IMR-90 (cell line): ENCODE measurements at regions not wholly inside any gene's neighbourhood (a gene's known extent, or its start where the extent isn't known, plus 50 kb on each side); places are given as distances from the start of the nearest gene placed in this dataset.

Experiments used
- ATAC-seq: fragments of 200-7000 bp; cut with Tn5 transposase; 2 replicates; pipeline ENCODE4 v1.9.1; 2020; ENCODE audit warnings: low read depth, mild to moderate bottlenecking, moderate library complexity
- BruUV-seq: library from RNA; stranded (reverse); fragments of 400-500 nt; replicated peaks from 2 replicates; lab custom pipeline; 2021; lab: Mats Ljungman, UMichigan
- CTCF ChIA-PET: fragments of 300-600 bp; formaldehyde crosslinking; extraction: SDS; loops from one replicate; lab custom pipeline; 2021; ENCODE audit warnings: antibody characterized with exemption; lab: Yijun Ruan, JAX
- POLR2A ChIA-PET: fragments of 300-600 bp; sonication (Branson Sonifier 250); formaldehyde crosslinking; loops from one replicate; lab custom pipeline; 2022; ENCODE audit warnings: antibody characterized with exemption; ENCODE audit not compliant: unreplicated experiment; lab: Charles Lee
- DNase-seq: peaks from one replicate; pipeline ENCODE4 v3.0.0; 2013
- H2AFZ ChIP-seq: replicated peaks from 2 replicates; pipeline ENCODE3; 2013; ENCODE audit warnings: low read length, mild to moderate bottlenecking; ENCODE audit not compliant: poor library complexity
- H2AK5ac ChIP-seq: 2 replicates; pipeline ENCODE4 v1.6.1; 2013; ENCODE audit warnings: low read depth, low read length, inconsistent platforms
- H2AK9ac ChIP-seq: replicated peaks from 2 replicates; pipeline ENCODE3; 2013; ENCODE audit warnings: mild to moderate bottlenecking, low read depth, low read length, moderate library complexity; ENCODE audit not compliant: poor library complexity
- H2BK120ac ChIP-seq: 2 replicates; pipeline ENCODE4 v1.6.1; 2013; ENCODE audit warnings: low read depth, low read length, inconsistent platforms
- H2BK15ac ChIP-seq: 3 replicates; pipeline ENCODE4 v1.6.1; 2013; ENCODE audit warnings: low read depth, low read length, inconsistent platforms
- H2BK20ac ChIP-seq: 2 replicates; pipeline ENCODE4 v1.6.1; 2013; ENCODE audit warnings: low read depth, mild to moderate bottlenecking, inconsistent platforms, low read length, moderate library complexity
- H2BK5ac ChIP-seq: 2 replicates; pipeline ENCODE4 v1.6.1; 2013; ENCODE audit warnings: mild to moderate bottlenecking, low read depth, low read length, inconsistent platforms; ENCODE audit not compliant: poor library complexity, severe bottlenecking
- H3K14ac ChIP-seq: replicated peaks from 2 replicates; pipeline ENCODE4 v1.6.1; 2013; ENCODE audit warnings: low read depth, low read length, inconsistent platforms
- H3K18ac ChIP-seq: 2 replicates; pipeline ENCODE4 v1.6.1; 2013; ENCODE audit warnings: low read depth, low read length, control low read depth
- H3K23ac ChIP-seq: 2 replicates; pipeline ENCODE4 v1.6.1; 2013; ENCODE audit warnings: low read depth, low read length, inconsistent platforms
- H3K27ac ChIP-seq: 2 replicates; pipeline ENCODE4 v1.5.1; 2013; ENCODE audit warnings: mild to moderate bottlenecking, control low read depth, low read length; ENCODE audit not compliant: insufficient read depth
- H3K27me3 ChIP-seq: 2 replicates; pipeline ENCODE4 v1.6.1; 2013; ENCODE audit warnings: low read length; ENCODE audit not compliant: control insufficient read depth, insufficient read depth
- H3K36me3 ChIP-seq: 2 replicates; pipeline ENCODE4 v1.6.1; 2013; ENCODE audit warnings: low read length, mixed read lengths; ENCODE audit not compliant: control insufficient read depth, insufficient read depth
- H3K4ac ChIP-seq: 2 replicates; pipeline ENCODE4 v1.6.1; 2013; ENCODE audit warnings: low read depth, low read length, inconsistent platforms
- H3K4me1 ChIP-seq: 2 replicates; pipeline ENCODE4 v1.6.1; 2013; ENCODE audit warnings: low read length, mixed read lengths; ENCODE audit not compliant: control insufficient read depth, insufficient read depth
- H3K4me2 ChIP-seq: 2 replicates; pipeline ENCODE4 v1.6.1; 2013; ENCODE audit warnings: low read depth, mild to moderate bottlenecking, control low read depth, low read length, moderate library complexity
- H3K4me3 ChIP-seq: 2 replicates; pipeline ENCODE4 v1.5.1; 2013; ENCODE audit warnings: low read depth, mild to moderate bottlenecking, control low read depth, low read length, moderate library complexity; ENCODE audit not compliant: insufficient read depth
- H3K56ac ChIP-seq: 2 replicates; pipeline ENCODE4 v1.6.1; 2013; ENCODE audit warnings: low read length, inconsistent platforms; ENCODE audit not compliant: insufficient read depth; ENCODE audit errors: extremely low read depth
- H3K79me1 ChIP-seq, 2 experiments: 2 replicates each; pipeline ENCODE4 v1.6.1; 2013; ENCODE audit warnings: low read length in 2 of 2, inconsistent platforms in 1 of 2, low read depth in 1 of 2
- H3K9ac ChIP-seq: 2 replicates; pipeline ENCODE4 v1.6.1; 2013; ENCODE audit warnings: low read depth, low read length, control low read depth
- H3K9me1 ChIP-seq: 2 replicates; pipeline ENCODE4 v1.6.1; 2013; ENCODE audit warnings: low read length, inconsistent platforms; ENCODE audit not compliant: insufficient read depth
- H3K9me3 ChIP-seq: 2 replicates; pipeline ENCODE4 v1.6.1; 2013; ENCODE audit warnings: low read length; ENCODE audit not compliant: control insufficient read depth, insufficient read depth
- H4K20me1 ChIP-seq: 2 replicates; pipeline ENCODE4 v1.6.1; 2013; ENCODE audit warnings: low read length, inconsistent platforms; ENCODE audit not compliant: insufficient read depth
- H4K5ac ChIP-seq: 2 replicates; pipeline ENCODE4 v1.6.1; 2013; ENCODE audit warnings: mild to moderate bottlenecking, low read depth, low read length, control low read depth
- H4K8ac ChIP-seq, 2 experiments: 2 replicates each; pipeline ENCODE4 v1.6.1; 2013; ENCODE audit warnings: low read depth in 2 of 2, low read length in 2 of 2, control low read depth in 1 of 2, inconsistent platforms in 1 of 2
- H4K91ac ChIP-seq: 2 replicates; pipeline ENCODE4 v1.6.1; 2013; ENCODE audit warnings: low read depth, low read length, inconsistent platforms; ENCODE audit not compliant: insufficient read depth
- BHLHE40 ChIP-seq: fragments of 150-350 bp; IDR thresholded peaks from 2 replicates; pipeline ENCODE4 v1.6.1; 2016; ENCODE audit warnings: mild to moderate bottlenecking, low read depth, low read length
- CEBPB ChIP-seq: IDR thresholded peaks from 2 replicates; pipeline ENCODE4 v1.6.1; 2012; ENCODE audit warnings: low read depth, low read length, improper control_type of control experiment
- CHD1 ChIP-seq: IDR thresholded peaks from 2 replicates; pipeline ENCODE4 v1.6.1; 2012; ENCODE audit warnings: low read depth, low read length, improper control_type of control experiment
- FOS ChIP-seq: fragments of 150-350 bp; IDR thresholded peaks from 2 replicates; pipeline ENCODE4 v1.6.1; 2016; ENCODE audit warnings: low read depth, low read length
- MAFK ChIP-seq: IDR thresholded peaks from 2 replicates; pipeline ENCODE4 v1.6.1; 2012; ENCODE audit warnings: low read depth, low read length, improper control_type of control experiment
- MAZ ChIP-seq: IDR thresholded peaks from 2 replicates; pipeline ENCODE4 v1.6.1; 2012; ENCODE audit warnings: low read depth, mild to moderate bottlenecking, low read length, improper control_type of control experiment, moderate library complexity, borderline replicate concordance
- MXI1 ChIP-seq: IDR thresholded peaks from 2 replicates; pipeline ENCODE4 v1.6.1; 2012; ENCODE audit warnings: low read depth, mild to moderate bottlenecking, low read length, moderate library complexity, borderline replicate concordance
- NFE2L2 ChIP-seq: fragments of 150-350 bp; IDR thresholded peaks from 2 replicates; pipeline ENCODE4 v1.6.1; 2016; ENCODE audit warnings: low read depth, mild to moderate bottlenecking, low read length
- POLR2A ChIP-seq: IDR thresholded peaks from 2 replicates; pipeline ENCODE4 v1.6.1; 2012; ENCODE audit warnings: mild to moderate bottlenecking, low read depth, low read length
- RAD21 ChIP-seq: IDR thresholded peaks from 2 replicates; pipeline ENCODE4 v1.6.1; 2012; ENCODE audit warnings: low read length, improper control_type of control experiment
- RCOR1 ChIP-seq: IDR thresholded peaks from 2 replicates; pipeline ENCODE4 v1.6.1; 2012; ENCODE audit warnings: mild to moderate bottlenecking, low read length, improper control_type of control experiment; ENCODE audit not compliant: insufficient replicate concordance
- RFX5 ChIP-seq: IDR thresholded peaks from 2 replicates; pipeline ENCODE4 v1.8.0; 2012; ENCODE audit warnings: low read depth, mild to moderate bottlenecking, low read length, moderate library complexity
- SMC3 ChIP-seq: fragments of 150-350 bp; IDR thresholded peaks from 2 replicates; pipeline ENCODE4 v1.6.1; 2016; ENCODE audit warnings: low read depth, mild to moderate bottlenecking, antibody characterized with exemption, low read length, moderate library complexity
- WGBS, 2 experiments: methylation state at CpG; one replicate each; pipeline versions ENCODE4 v1.1.5 to v1.1.7; 2013; ENCODE audit warnings: missing lambda C conversion rate in 2 of 2; ENCODE audit not compliant: insufficient read length in 1 of 2; ENCODE audit errors: extremely low coverage in 2 of 2; 5-methylcytosine and 5-hydroxymethylcytosine counted together
- dilution Hi-C: fragments of 300-500 bp; cut with HindIII; formaldehyde crosslinking; loops from one replicate; pipeline ENCODE4 v1.14.3; 2018; ENCODE audit warnings: low sequenced_read_pairs; ENCODE audit not compliant: unreplicated experiment
- in situ Hi-C: fragments of 300-500 bp; cut with MboI; formaldehyde crosslinking; loops from 3 replicates; pipeline ENCODE4 v1.14.3; 2019; ENCODE audit warnings: low sequenced_read_pairs, inconsistent platforms, mixed read lengths
- intact Hi-C: fragments of 100-400 bp; cut with micrococcal nuclease; formaldehyde crosslinking; loops from 2 replicates; pipeline ENCODE4 v1.10.0; 2022
- TF ChIP-seq, protein P1 (sequence below): conservative IDR thresholded peaks from 2 replicates; pipeline ENCODE4 v1.5.1; 2012; ENCODE audit warnings: mild to moderate bottlenecking, low read depth, low read length, improper control_type of control experiment
- TF ChIP-seq, protein P2 (sequence below): fragments of 150-350 bp; IDR thresholded peaks from 2 replicates; pipeline ENCODE4 v1.6.1; 2016; ENCODE audit warnings: low read depth, mild to moderate bottlenecking, low read length, moderate library complexity, borderline replicate concordance
- TF ChIP-seq, protein P3 (sequence below): fragments of 150-350 bp; IDR thresholded peaks from 2 replicates; pipeline ENCODE4 v1.6.1; 2017; ENCODE audit warnings: mild to moderate bottlenecking, antibody characterized with exemption, low read length, low read depth

DNA sequence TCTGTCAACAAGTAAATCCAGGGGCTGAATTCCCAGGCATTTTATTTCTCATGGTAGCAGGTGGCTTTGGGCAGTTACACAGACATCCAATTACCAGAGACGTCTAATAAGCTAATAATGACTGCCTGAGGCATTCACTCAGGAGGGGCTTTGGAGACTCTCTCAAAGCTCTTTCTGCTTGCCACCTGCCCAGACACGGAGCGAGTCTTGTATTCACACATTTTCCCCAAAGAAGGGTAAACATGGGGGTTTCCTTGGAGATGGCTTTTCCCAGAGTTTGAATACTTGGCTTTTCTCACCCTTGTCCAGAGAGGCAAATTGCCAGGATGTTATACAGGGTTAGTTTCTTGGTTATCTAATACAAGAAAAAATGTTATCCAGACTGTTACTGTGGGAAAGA, 132.6 kb downstream of the DIPK2A start:
- Histone ChIP-seq H3K27ac (no peak overlapping the region), H3K4ac (no peak overlapping the region), H3K79me1 (no peaks in the 10 kb centered on the region), H3K36me3 (no peaks in the 10 kb centered on the region), H2AK9ac (no peak overlapping the region), H3K56ac (no peak overlapping the region), H2BK5ac (no peak overlapping the region), H4K91ac (no peak overlapping the region), H3K18ac (no peak overlapping the region), H3K9me3 (no peaks in the 10 kb centered on the region), H3K23ac (no peak overlapping the region), H2BK15ac (no peak overlapping the region), H3K9ac (no peak overlapping the region), H2BK20ac (no peak overlapping the region), H3K14ac (no peak overlapping the region), H2AFZ (no peak overlapping the region), H3K4me1 (no peaks in the 10 kb centered on the region), H2AK5ac (no peak overlapping the region), H3K4me2 (no peak overlapping the region), H4K5ac (no peak overlapping the region), H4K8ac (no peak overlapping the region), H3K27me3 (no peaks in the 10 kb centered on the region), H3K4me3 (no peak overlapping the region), H2BK120ac (no peak overlapping the region), H4K20me1 (no peaks in the 10 kb centered on the region), H3K9me1 (no peaks in the 10 kb centered on the region)
- ChIA-PET POLR2A (no interaction called here), CTCF (no interaction called here)
- ATAC-seq = no peak
- no peak for DNase-seq
- dilution Hi-C loops (no loop called here), in situ Hi-C loops (no loop called here), intact Hi-C loops (no loop called here)
- no CpG with 5 or more reads among the region's 3 CpGs for WGBS, 2 experiments
- TF ChIP-seq SMC3 = no peak
- TF ChIP-seq, protein P1, sequence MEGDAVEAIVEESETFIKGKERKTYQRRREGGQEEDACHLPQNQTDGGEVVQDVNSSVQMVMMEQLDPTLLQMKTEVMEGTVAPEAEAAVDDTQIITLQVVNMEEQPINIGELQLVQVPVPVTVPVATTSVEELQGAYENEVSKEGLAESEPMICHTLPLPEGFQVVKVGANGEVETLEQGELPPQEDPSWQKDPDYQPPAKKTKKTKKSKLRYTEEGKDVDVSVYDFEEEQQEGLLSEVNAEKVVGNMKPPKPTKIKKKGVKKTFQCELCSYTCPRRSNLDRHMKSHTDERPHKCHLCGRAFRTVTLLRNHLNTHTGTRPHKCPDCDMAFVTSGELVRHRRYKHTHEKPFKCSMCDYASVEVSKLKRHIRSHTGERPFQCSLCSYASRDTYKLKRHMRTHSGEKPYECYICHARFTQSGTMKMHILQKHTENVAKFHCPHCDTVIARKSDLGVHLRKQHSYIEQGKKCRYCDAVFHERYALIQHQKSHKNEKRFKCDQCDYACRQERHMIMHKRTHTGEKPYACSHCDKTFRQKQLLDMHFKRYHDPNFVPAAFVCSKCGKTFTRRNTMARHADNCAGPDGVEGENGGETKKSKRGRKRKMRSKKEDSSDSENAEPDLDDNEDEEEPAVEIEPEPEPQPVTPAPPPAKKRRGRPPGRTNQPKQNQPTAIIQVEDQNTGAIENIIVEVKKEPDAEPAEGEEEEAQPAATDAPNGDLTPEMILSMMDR = no peak
- TF ChIP-seq RAD21 = no peak
- TF ChIP-seq CHD1 = no peak
- TF ChIP-seq, protein P2, sequence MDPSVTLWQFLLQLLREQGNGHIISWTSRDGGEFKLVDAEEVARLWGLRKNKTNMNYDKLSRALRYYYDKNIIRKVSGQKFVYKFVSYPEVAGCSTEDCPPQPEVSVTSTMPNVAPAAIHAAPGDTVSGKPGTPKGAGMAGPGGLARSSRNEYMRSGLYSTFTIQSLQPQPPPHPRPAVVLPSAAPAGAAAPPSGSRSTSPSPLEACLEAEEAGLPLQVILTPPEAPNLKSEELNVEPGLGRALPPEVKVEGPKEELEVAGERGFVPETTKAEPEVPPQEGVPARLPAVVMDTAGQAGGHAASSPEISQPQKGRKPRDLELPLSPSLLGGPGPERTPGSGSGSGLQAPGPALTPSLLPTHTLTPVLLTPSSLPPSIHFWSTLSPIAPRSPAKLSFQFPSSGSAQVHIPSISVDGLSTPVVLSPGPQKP = no peak
- no peak for TF ChIP-seq POLR2A
- TF ChIP-seq, protein P3, sequence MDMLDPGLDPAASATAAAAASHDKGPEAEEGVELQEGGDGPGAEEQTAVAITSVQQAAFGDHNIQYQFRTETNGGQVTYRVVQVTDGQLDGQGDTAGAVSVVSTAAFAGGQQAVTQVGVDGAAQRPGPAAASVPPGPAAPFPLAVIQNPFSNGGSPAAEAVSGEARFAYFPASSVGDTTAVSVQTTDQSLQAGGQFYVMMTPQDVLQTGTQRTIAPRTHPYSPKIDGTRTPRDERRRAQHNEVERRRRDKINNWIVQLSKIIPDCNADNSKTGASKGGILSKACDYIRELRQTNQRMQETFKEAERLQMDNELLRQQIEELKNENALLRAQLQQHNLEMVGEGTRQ = no peak
- no peak for TF ChIP-seq RCOR1
- TF ChIP-seq RFX5 = no peak
- no peak for TF ChIP-seq MXI1
- TF ChIP-seq CEBPB = no peak
- TF ChIP-seq BHLHE40 = no peak
- no peak for TF ChIP-seq MAZ
- TF ChIP-seq NFE2L2 = no peak
- no peak for TF ChIP-seq FOS
- no peak for TF ChIP-seq MAFK
- BruUV-seq = no TSS peak
